Thymus (tissue), 11 donors: ENCODE measurements at regions not wholly inside any gene's neighbourhood (a gene's known extent, or its start where the extent isn't known, plus 50 kb on each side); places are given as distances from the start of the nearest gene placed in this dataset.

Experiments
- DNase-seq, 9 donors: peaks; one replicate each; pipeline ENCODE4 v3.0.0-alpha.2; 2013; ENCODE audit warnings: low spot score in 9 of 9, low read depth in 6 of 9, missing footprints in 1 of 9
- H3K27ac ChIP-seq, 2 donors: one replicate each; pipeline ENCODE4 v1.5.1; 2013; ENCODE audit warnings: control low read depth in 1 of 2, low read depth in 1 of 2, low read length in 1 of 2, mild to moderate bottlenecking in 1 of 2, moderate library complexity in 1 of 2
- H3K27me3 ChIP-seq, 2 donors: one replicate each; pipeline ENCODE4 v1.5.1; 2013; ENCODE audit warnings: low read length in 1 of 2; ENCODE audit not compliant: control insufficient read depth in 2 of 2, insufficient read depth in 1 of 2
- H3K36me3 ChIP-seq, 2 donors: one replicate each; pipeline ENCODE4 v1.5.1; 2013; ENCODE audit warnings: low read length in 1 of 2, mild to moderate bottlenecking in 1 of 2, moderate library complexity in 1 of 2; ENCODE audit not compliant: control insufficient read depth in 2 of 2, insufficient read depth in 2 of 2
- H3K4me1 ChIP-seq, 2 donors: one replicate each; pipeline ENCODE4 v1.5.1; 2013; ENCODE audit warnings: low read length in 2 of 2; ENCODE audit not compliant: control insufficient read depth in 2 of 2, insufficient read depth in 2 of 2
- H3K4me3 ChIP-seq, 2 donors: one replicate each; pipeline ENCODE4 v1.5.1; 2013; ENCODE audit warnings: low read length in 2 of 2, control low read depth in 1 of 2, mild to moderate bottlenecking in 1 of 2
- H3K9me3 ChIP-seq, 2 donors: one replicate each; pipeline ENCODE4 v1.5.1; 2013; ENCODE audit warnings: low read length in 1 of 2, mild to moderate bottlenecking in 1 of 2; ENCODE audit not compliant: control insufficient read depth in 2 of 2, insufficient read depth in 1 of 2
- WGBS: extraction: QIAGEN DNeasy Blood & Tissue Kit; methylation state at CpG from one replicate; pipeline ENCODE4 v1.1.7; 2013; 5-methylcytosine and 5-hydroxymethylcytosine counted together
- donor health status: healthy.

GRCh38 chr5:128791312-128791711 lies 174.0 kb upstream of the SLC27A6 start:
- Histone ChIP-seq H3K27me3 (no peaks in the 10 kb centered on the region), H3K9me3 (no peaks in the 10 kb centered on the region), H3K4me1 (no peaks in the 10 kb centered on the region), H3K4me3 (no peak overlapping the region), H3K27ac (no peak overlapping the region), H3K36me3 (no peaks in the 10 kb centered on the region)
- no peak for DNase-seq
- 86% methylated on average over 1 of the region's 1 CpG for WGBS

- peaks cover 0 to 9% of the 10 kb centered on the region in 2 donors for H3K9me3 ChIP-seq
- no peaks in the 10 kb centered on the region for H3K36me3 ChIP-seq
- no peaks in the 10 kb centered on the region for H3K4me1 ChIP-seq
- no peak for DNase-seq
- 89% methylated on average over 4 of the region's 4 CpGs for WGBS
- no peak overlapping the region for H3K27ac ChIP-seq
- no peaks in the 10 kb centered on the region for H3K27me3 ChIP-seq
- H3K4me3 ChIP-seq: no peak overlapping the region
These were observed 168.8 kb upstream of the SLC27A6 start for GRCh38 chr5:128796506-128796905.

- Histone ChIP-seq H3K4me1 (no peaks in the 10 kb centered on the region), H3K4me3 (no peak overlapping the region), H3K36me3 (no peaks in the 10 kb centered on the region)
These were observed 166.4 kb upstream of the SLC27A6 start for GRCh38 chr5:128798871-128799270.

GRCh38 chr5:128799945-128800344 lies 165.3 kb upstream of the SLC27A6 start:
- WGBS: 91% methylated on average over 4 of the region's 4 CpGs
- peaks cover 0 to 9% of the 10 kb centered on the region in 2 donors for H3K9me3 ChIP-seq
- no peaks in the 10 kb centered on the region for H3K4me1 ChIP-seq
- H3K27me3 ChIP-seq: no peaks in the 10 kb centered on the region
- no peak overlapping the region for H3K4me3 ChIP-seq
- no peak for DNase-seq
- H3K27ac ChIP-seq: no peak overlapping the region
- no peaks in the 10 kb centered on the region for H3K36me3 ChIP-seq

More at GRCh38 chr5:128798871-128799270, 166.4 kb upstream of the SLC27A6 start:
- Histone ChIP-seq H3K9me3 (peaks cover 0 to 9% of the 10 kb centered on the region in 2 donors), H3K27ac (no peak overlapping the region), H3K27me3 (no peaks in the 10 kb centered on the region)
- DNase-seq: no peak

- Histone ChIP-seq H3K27me3 (no peaks in the 10 kb centered on the region), H3K9me3 (peaks cover 0 to 9% of the 10 kb centered on the region in 2 donors), H3K4me1 (no peaks in the 10 kb centered on the region), H3K27ac (no peak overlapping the region), H3K36me3 (no peaks in the 10 kb centered on the region), H3K4me3 (no peak overlapping the region)
- DNase-seq: no peak
- WGBS: 97% methylated on average over 1 of the region's 1 CpG
These were observed 164.9 kb upstream of the SLC27A6 start for GRCh38 chr5:128800377-128800776.

GRCh38 chr5:128813317-128814070 lies 151.8 kb upstream of the SLC27A6 start:
- whole genome bisulfite sequencing: 89% methylated on average over 4 of the region's 4 CpGs
- no peaks in the 10 kb centered on the region for H3K36me3 ChIP-seq
- DNase-seq: no peak
- no peak overlapping the region for H3K27ac ChIP-seq
- no peak overlapping the region for H3K4me3 ChIP-seq
- H3K9me3 ChIP-seq: no peaks in the 10 kb centered on the region
- H3K4me1 ChIP-seq: no peaks in the 10 kb centered on the region
- H3K27me3 ChIP-seq: no peaks in the 10 kb centered on the region

GRCh38 chr5:128815201-128815600 lies 150.1 kb upstream of the SLC27A6 start:
- H3K27me3 ChIP-seq: no peaks in the 10 kb centered on the region
- no peaks in the 10 kb centered on the region for H3K4me1 ChIP-seq
- no peak overlapping the region for H3K27ac ChIP-seq
- no peak for DNase-seq
- no peaks in the 10 kb centered on the region for H3K36me3 ChIP-seq
- no peak overlapping the region for H3K4me3 ChIP-seq
- H3K9me3 ChIP-seq: no peaks in the 10 kb centered on the region
- WGBS: 85% methylated on average over 5 of the region's 5 CpGs

- no peak overlapping the region for H3K4me3 ChIP-seq
- DNase-seq: no peak
- no peak overlapping the region for H3K27ac ChIP-seq
- H3K9me3 ChIP-seq: no peaks in the 10 kb centered on the region
- H3K4me1 ChIP-seq: no peaks in the 10 kb centered on the region
- H3K36me3 ChIP-seq: no peaks in the 10 kb centered on the region
- 94% methylated on average over 1 of the region's 1 CpG for WGBS
- no peaks in the 10 kb centered on the region for H3K27me3 ChIP-seq
These were observed 139.5 kb upstream of the SLC27A6 start for GRCh38 chr5:128825826-128826225.

- Histone ChIP-seq H3K36me3 (no peaks in the 10 kb centered on the region), H3K9me3 (no peaks in the 10 kb centered on the region), H3K4me3 (no peak overlapping the region), H3K4me1 (no peaks in the 10 kb centered on the region), H3K27me3 (no peaks in the 10 kb centered on the region), H3K27ac (no peak overlapping the region)
- WGBS: 92% methylated on average over 1 of the region's 1 CpG
- DNase-seq: no peak
These were observed 139.0 kb upstream of the SLC27A6 start for GRCh38 chr5:128826275-128826674.
